ENCODE measurements at regions not wholly inside any gene's neighbourhood (a gene's known extent, or its start where the extent isn't known, plus 50 kb on each side); places are given as distances from the start of the nearest gene placed in this dataset.

- H3K79me2 ChIP-seq (ENCODE audit: insufficient read depth, low read length), result no peaks in the 10 kb centered on the region
- no peaks in the 10 kb centered on the region for H3K9me3 ChIP-seq (ENCODE audit: low read length)
- H3K4me3 ChIP-seq (ENCODE audit: low read depth, low read length, poor library complexity, severe bottlenecking), result no peak overlapping the region
- TF ChIP-seq EZH2 (IDR thresholded peaks at IDR 0.05; ENCODE audit: borderline replicate concordance, low read length) (no peak), CTCF (IDR thresholded peaks at IDR 0.05; ENCODE audit: low read length) (no peak)
- no peaks in the 10 kb centered on the region for H3K4me1 ChIP-seq (ENCODE audit: insufficient read depth, low read length, severe bottlenecking)
- no peak overlapping the region for H3K4me2 ChIP-seq (ENCODE audit: low read length)
- H3K9ac ChIP-seq (ENCODE audit: low read length), result no peak overlapping the region
- 0 out of 2 replicates have a peak, but pooled peaks cover 5% of the 10 kb centered on the region for H3K27me3 ChIP-seq (ENCODE audit: insufficient read depth, low read length)
- no peaks in the 10 kb centered on the region for H3K36me3 ChIP-seq (ENCODE audit: insufficient read depth, low read length)
- no peak overlapping the region for H3K27ac ChIP-seq (ENCODE audit: low read depth, low read length, poor library complexity, severe bottlenecking)
- no peaks in the 10 kb centered on the region for H3F3A ChIP-seq (ENCODE audit: insufficient read depth, low read length)
- no peak overlapping the region for H2AFZ ChIP-seq (ENCODE audit: low read length)
- H3K9me2 ChIP-seq (ENCODE audit: low read depth, low read length), result no peaks in the 10 kb centered on the region
- H4K20me1 ChIP-seq (ENCODE audit: insufficient read depth, low read length), result no peaks in the 10 kb centered on the region
Observed at GRCh38 chr9:120324461-120324860, 255.5 kb downstream of the CDK5RAP2 start.

GRCh38 chr9:120323125-120323524 lies 256.8 kb downstream of the CDK5RAP2 start:
- H3K36me3 ChIP-seq (ENCODE audit: insufficient read depth, low read length), result no peaks in the 10 kb centered on the region
- no peaks in the 10 kb centered on the region for H3K4me1 ChIP-seq (ENCODE audit: insufficient read depth, low read length, severe bottlenecking)
- H3K4me3 ChIP-seq (ENCODE audit: low read depth, low read length, poor library complexity, severe bottlenecking), result no peak overlapping the region
- no peaks in the 10 kb centered on the region for H3K79me2 ChIP-seq (ENCODE audit: insufficient read depth, low read length)
- no peak overlapping the region for H3K4me2 ChIP-seq (ENCODE audit: low read length)
- H3K27me3 ChIP-seq (ENCODE audit: insufficient read depth, low read length), result 0 out of 2 replicates have a peak, but pooled peaks cover 5% of the 10 kb centered on the region
- no peak overlapping the region for H3K9ac ChIP-seq (ENCODE audit: low read length)
- no peaks in the 10 kb centered on the region for H3K9me3 ChIP-seq (ENCODE audit: low read length)
- no peak overlapping the region for H3K27ac ChIP-seq (ENCODE audit: low read depth, low read length, poor library complexity, severe bottlenecking)
- TF ChIP-seq EZH2 (IDR thresholded peaks at IDR 0.05; ENCODE audit: borderline replicate concordance, low read length) (no peak), CTCF (IDR thresholded peaks at IDR 0.05; ENCODE audit: low read length) (no peak)
- no peak overlapping the region for H2AFZ ChIP-seq (ENCODE audit: low read length)
- no peaks in the 10 kb centered on the region for H3F3A ChIP-seq (ENCODE audit: insufficient read depth, low read length)
- H3K9me2 ChIP-seq (ENCODE audit: low read depth, low read length), result no peaks in the 10 kb centered on the region
- no peaks in the 10 kb centered on the region for H4K20me1 ChIP-seq (ENCODE audit: insufficient read depth, low read length)

DNA sequence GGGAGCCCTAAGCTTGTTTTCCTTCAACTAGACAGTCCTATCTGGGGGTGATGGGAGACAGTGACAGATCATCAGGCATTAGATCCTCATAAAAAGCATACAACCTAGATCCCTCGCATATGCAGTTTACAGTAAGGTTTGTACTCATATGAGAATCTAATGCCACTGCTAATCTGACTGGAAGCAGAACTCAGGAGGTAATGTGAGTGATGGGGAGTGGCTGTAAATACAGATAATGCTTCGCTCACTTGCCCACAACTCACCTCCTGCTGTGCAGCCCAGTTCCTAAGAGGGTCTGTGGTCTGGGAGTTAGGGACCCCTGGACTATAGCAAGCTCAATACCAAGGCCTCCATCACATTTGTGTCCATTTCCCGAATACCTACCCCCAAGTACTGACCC lies 260.5 kb downstream of the CDK5RAP2 start:
- H3K9ac ChIP-seq (ENCODE audit: low read length), result no peak overlapping the region
- no peaks in the 10 kb centered on the region for H3F3A ChIP-seq (ENCODE audit: insufficient read depth, low read length)
- H4K20me1 ChIP-seq (ENCODE audit: insufficient read depth, low read length), result no peaks in the 10 kb centered on the region
- H3K36me3 ChIP-seq (ENCODE audit: insufficient read depth, low read length), result no peaks in the 10 kb centered on the region
- H3K9me3 ChIP-seq (ENCODE audit: low read length), result no peaks in the 10 kb centered on the region
- H3K4me1 ChIP-seq (ENCODE audit: insufficient read depth, low read length, severe bottlenecking), result no peaks in the 10 kb centered on the region
- no peak overlapping the region for H3K27ac ChIP-seq (ENCODE audit: low read depth, low read length, poor library complexity, severe bottlenecking)
- 0 out of 2 replicates have a peak, but pooled peaks cover 5% of the 10 kb centered on the region for H3K27me3 ChIP-seq (ENCODE audit: insufficient read depth, low read length)
- H3K4me2 ChIP-seq (ENCODE audit: low read length), result no peak overlapping the region
- TF ChIP-seq EZH2 (IDR thresholded peaks at IDR 0.05; ENCODE audit: borderline replicate concordance, low read length) (no peak), CTCF (IDR thresholded peaks at IDR 0.05; ENCODE audit: low read length) (no peak)
- no peak overlapping the region for H3K4me3 ChIP-seq (ENCODE audit: low read depth, low read length, poor library complexity, severe bottlenecking)
- H2AFZ ChIP-seq (ENCODE audit: low read length), result no peak overlapping the region
- no peaks in the 10 kb centered on the region for H3K9me2 ChIP-seq (ENCODE audit: low read depth, low read length)
- no peaks in the 10 kb centered on the region for H3K79me2 ChIP-seq (ENCODE audit: insufficient read depth, low read length)

All from OCI-LY1 (cell line).